Loucy (cell line): ENCODE measurements at regions not wholly inside any gene's neighbourhood (a gene's known extent, or its start where the extent isn't known, plus 50 kb on each side); places are given as distances from the start of the nearest gene placed in this dataset.

Experiments
- CTCF ChIP-seq: fragments of 200-600 bp; sonication (generic); conservative IDR thresholded peaks from 2 replicates; pipeline ENCODE4 v1.5.1; 2014; ENCODE audit warnings: mild to moderate bottlenecking, antibody characterized with exemption, low read length
- EZH2phosphoT487 ChIP-seq: fragments of 200-600 bp; IDR thresholded peaks from 2 replicates; pipeline ENCODE4 v1.6.1; 2018; ENCODE audit warnings: antibody characterized with exemption, mild to moderate bottlenecking, moderate library complexity, borderline replicate concordance

GRCh38 chr11:23673366-23673765 lies 813.1 kb upstream of the CCDC179 start:
- TF ChIP-seq CTCF (no peak), EZH2phosphoT487 (no peak)
